Right cardiac atrium (tissue), 5 donors: ENCODE measurements at regions not wholly inside any gene's neighbourhood (a gene's known extent, or its start where the extent isn't known, plus 50 kb on each side); places are given as distances from the start of the nearest gene placed in this dataset.
A peak's percentile ranks its signal among the peaks of the same experiment; 100 is the strongest.

ENCODE experiments used
- ATAC-seq, 2 donors: fragments of 200-7000 bp; cut with Tn5 transposase; one replicate each; pipeline versions ENCODE4 v1.8.0 to v1.9.1; 2020; ENCODE audit warnings: moderate library complexity in 2 of 2, mild to moderate bottlenecking in 1 of 2
- DNase-seq, 3 donors: peaks; one replicate each; pipeline ENCODE4 v3.0.0-alpha.2; 2020
- H3K27ac ChIP-seq: one replicate; pipeline ENCODE4 v1.5.1; 2013; ENCODE audit warnings: mild to moderate bottlenecking, low read length, control low read depth, moderate library complexity
- H3K27me3 ChIP-seq: one replicate; pipeline ENCODE4 v1.6.1; 2013; ENCODE audit not compliant: control insufficient read depth, insufficient read depth
- H3K4me1 ChIP-seq: one replicate; pipeline ENCODE4 v1.6.1; 2013; ENCODE audit warnings: low read length; ENCODE audit not compliant: control insufficient read depth, insufficient read depth
- H3K4me3 ChIP-seq: one replicate; pipeline ENCODE4 v1.5.1; 2013; ENCODE audit warnings: low read length, control low read depth
- H3K9me3 ChIP-seq: one replicate; pipeline ENCODE4 v1.6.1; 2013; ENCODE audit warnings: low read length; ENCODE audit not compliant: control insufficient read depth
- WGBS: extraction: QIAGEN DNeasy Blood & Tissue Kit; methylation state at CpG from one replicate; pipeline ENCODE4 v1.1.7; 2013; 5-methylcytosine and 5-hydroxymethylcytosine counted together
- intact Hi-C, 4 donors: fragments of 100-400 bp; cut with DNase I; formaldehyde crosslinking; loops; one replicate each; pipeline versions ENCODE4 v1.11.0 to v1.14.0; 2022 to 2023
- donor health status: healthy with polysubstance abuse.
- donor health status: DM: no; HTN: yes; CAD: no.
- donor health status: DM: no; HTN: no; CAD: no.
- donor health status: DM: no; HTN: yes; CAD: no; lungs with severe emphysema.
- donor health status: DM: yes; HTN: yes; CAD: no.

DNA sequence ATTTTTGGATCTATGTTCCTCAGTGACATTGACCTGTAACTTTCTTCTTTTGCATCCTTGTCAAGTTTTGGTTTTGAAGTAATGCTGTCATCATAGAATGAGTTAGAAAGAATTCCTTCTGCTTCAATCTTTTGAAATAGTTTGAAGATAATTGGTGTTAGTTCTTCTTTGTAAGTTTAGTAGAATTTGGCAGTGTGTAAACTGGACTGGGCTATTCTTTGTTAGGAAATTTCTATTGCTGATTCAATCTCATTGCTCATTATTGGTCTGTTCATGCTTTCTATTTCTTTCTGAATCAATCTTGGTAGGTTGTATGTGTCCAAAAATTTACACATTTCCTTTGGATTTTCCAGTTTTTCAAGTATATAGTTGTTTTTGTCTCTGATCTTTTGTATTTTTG is 101.7 kb upstream of the SPRY2 start:
- Histone ChIP-seq H3K4me3 (no peak overlapping the region), H3K27ac (no peak overlapping the region), H3K4me1 (no peaks in the 10 kb centered on the region), H3K9me3 (no peaks in the 10 kb centered on the region), H3K27me3 (no peaks in the 10 kb centered on the region)
- DNase-seq: no peak
- intact Hi-C loops: no loop called here
- ATAC-seq: no peak

DNA sequence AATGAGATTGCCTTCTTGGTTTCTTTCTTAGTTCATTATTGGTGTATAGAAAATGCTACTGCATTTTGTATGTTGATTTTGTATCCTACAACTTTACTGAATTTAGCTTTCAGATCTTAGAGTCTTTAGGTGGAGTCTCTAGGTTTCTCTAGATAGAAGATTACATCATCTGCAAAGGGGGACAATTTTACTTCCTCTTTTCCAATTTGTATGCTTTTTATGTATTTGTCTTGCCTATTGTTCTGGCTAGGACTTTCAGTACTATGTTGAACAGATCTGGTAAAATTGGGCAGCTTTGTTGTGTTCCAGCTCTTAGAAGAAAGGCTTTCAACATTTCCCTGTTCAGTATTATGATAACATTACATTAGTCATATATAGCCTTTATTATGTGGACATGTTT is 101.0 kb upstream of the SPRY2 start:
- peaks cover 1% of the 10 kb centered on the region for H3K4me1 ChIP-seq
- intact Hi-C loops: no loop called here
- no peak for DNase-seq
- no peaks in the 10 kb centered on the region for H3K27me3 ChIP-seq
- H3K9me3 ChIP-seq: no peaks in the 10 kb centered on the region
- no peak overlapping the region for H3K27ac ChIP-seq
- no peak overlapping the region for H3K4me3 ChIP-seq
- ATAC-seq: no peak

DNA sequence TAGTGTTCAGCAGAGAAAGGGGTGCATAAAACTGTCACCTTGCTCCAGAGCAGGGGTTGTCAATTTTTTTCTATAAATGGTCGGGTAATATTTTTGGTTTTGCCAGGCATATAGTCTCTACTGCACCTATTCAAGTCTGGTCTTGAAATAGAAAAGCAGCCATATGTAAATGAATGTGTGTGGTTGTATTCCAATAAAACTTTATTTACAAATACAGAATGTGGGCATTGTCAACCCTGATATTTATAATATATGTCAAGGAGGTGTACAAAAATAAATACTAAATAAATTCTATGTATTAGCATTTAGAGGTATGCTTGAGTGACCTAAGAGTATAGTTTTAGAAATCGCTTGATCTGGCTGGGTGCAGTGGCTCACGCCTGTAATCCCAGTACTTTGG is 97.6 kb upstream of the SPRY2 start:
- intact Hi-C loops: no loop called here
- no peak for ATAC-seq
- no peak overlapping the region for H3K27ac ChIP-seq

GRCh38 chr13:80437231-80437630 is 96.3 kb upstream of the SPRY2 start:
- intact Hi-C loops: no loop called here

More for the DNA sequence above, 97.6 kb upstream of the SPRY2 start:
- Histone ChIP-seq H3K4me1 (peaks cover 1% of the 10 kb centered on the region), H3K4me3 (no peak overlapping the region), H3K9me3 (no peaks in the 10 kb centered on the region), H3K27me3 (no peaks in the 10 kb centered on the region)
- WGBS: 96% methylated on average over 3 of the region's 3 CpGs
- no peak for DNase-seq

DNA sequence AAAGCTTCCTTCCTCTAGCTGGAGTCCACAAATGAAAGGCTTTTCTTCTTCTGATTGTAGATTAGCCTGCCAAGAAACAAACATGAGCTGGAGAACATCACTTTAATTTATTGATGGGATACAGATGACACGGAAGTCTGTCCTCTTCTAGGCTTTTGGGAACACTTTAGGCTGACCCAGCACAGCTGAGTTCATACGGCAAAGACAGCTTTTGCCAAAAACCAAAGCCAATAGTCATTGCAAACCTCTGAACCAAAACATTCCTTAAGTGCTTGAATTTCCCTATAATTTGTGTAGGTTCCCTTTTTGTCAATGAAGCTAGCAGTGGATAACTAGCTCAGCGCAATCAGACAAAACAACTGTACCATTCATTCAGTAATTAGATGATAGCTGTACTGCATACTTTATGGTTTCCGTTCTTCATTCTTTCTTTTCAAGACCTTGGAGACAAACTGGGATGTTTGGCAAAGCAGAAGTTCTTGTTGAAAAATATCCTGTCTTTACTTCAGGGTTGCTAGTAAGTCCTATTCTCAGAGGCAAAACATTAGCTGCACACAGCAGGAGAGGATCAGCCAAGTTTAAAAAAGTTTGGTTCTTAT is 95.7 kb upstream of the SPRY2 start:
- ATAC-seq (peak; percentile 64 to 88), DNase-seq (no peak)
- WGBS: 39% methylated on average over 4 of the region's 4 CpGs
- no peaks in the 10 kb centered on the region for H3K9me3 ChIP-seq
- intact Hi-C loops: no loop called here
- H3K4me1 ChIP-seq: peaks cover 1% of the 10 kb centered on the region
- H3K4me3 ChIP-seq: no peak overlapping the region
- H3K27me3 ChIP-seq: no peaks in the 10 kb centered on the region
- no peak overlapping the region for H3K27ac ChIP-seq

More at GRCh38 chr13:80437231-80437630, 96.3 kb upstream of the SPRY2 start:
- H3K27me3 ChIP-seq: no peaks in the 10 kb centered on the region
- ATAC-seq (no peak), DNase-seq (no peak)
- no peaks in the 10 kb centered on the region for H3K9me3 ChIP-seq
- no peak overlapping the region for H3K27ac ChIP-seq
- peaks cover 1% of the 10 kb centered on the region for H3K4me1 ChIP-seq
- 49% methylated on average over 1 of the region's 1 CpG for WGBS
- no peak overlapping the region for H3K4me3 ChIP-seq

DNA sequence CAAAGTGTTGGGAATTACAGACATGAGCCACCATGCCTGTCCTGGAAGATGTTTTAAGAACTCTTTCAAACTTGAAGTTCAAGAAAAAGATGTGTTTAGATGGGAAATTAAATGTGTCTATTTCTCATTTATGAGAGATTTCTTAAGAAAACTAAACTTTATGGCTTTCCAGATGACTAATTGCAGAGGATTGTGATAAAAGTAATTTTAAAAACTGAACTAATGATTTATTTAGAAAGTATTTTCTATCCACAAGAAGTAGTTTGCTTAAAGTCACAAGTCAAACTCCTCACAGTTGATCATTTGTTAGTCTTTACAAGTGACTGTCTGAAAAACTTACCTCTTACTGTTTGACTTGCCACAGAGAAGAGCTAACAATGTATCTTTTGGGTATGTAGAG is 89.6 kb upstream of the SPRY2 start:
- Histone ChIP-seq H3K27me3 (no peaks in the 10 kb centered on the region), H3K27ac (no peak overlapping the region), H3K4me1 (no peaks in the 10 kb centered on the region), H3K4me3 (no peak overlapping the region), H3K9me3 (no peaks in the 10 kb centered on the region)
- DNase-seq (no peak), ATAC-seq (no peak)
- intact Hi-C loops: no loop called here

DNA sequence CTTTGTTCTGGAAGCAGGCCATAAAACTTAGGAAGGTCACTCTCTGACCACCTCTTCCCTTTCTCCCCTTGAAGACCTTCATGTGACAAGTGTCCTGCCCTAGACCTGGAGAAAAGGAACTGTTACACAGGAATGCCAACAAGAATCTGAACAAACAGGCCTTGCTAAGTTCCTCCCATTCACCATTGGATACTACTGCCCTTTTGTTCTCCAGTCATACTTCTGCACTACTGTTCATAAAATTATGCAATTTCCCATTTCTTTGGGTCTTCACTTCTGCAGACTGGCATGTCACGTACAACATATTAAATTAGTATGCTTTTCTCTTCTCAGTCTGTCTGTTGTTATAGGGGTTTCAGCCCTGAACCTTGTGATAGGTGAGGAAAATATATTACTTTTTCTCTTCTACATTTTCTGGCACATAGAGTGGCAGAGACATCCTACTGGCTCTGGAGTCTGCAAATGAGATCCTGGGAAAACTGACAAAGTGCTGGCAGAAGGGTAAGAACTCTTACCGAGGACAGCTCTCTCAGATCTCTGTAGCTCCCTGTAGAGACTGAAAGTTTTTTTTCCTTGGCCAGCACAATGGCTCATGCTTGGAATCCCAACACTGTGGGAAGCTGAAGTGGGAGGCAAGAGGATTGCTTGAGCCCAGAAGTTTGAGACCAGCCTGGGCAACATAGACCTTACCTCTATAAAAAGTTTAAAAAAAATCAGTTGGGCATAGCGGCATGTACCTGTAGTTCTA is 87.6 kb upstream of the SPRY2 start:
- 65% methylated on average over 3 of the region's 3 CpGs for WGBS
- ATAC-seq: no peak
- DNase-seq: no peak

GRCh38 chr13:80419416-80419815 is 78.5 kb upstream of the SPRY2 start:
- peaks cover 1% of the 10 kb centered on the region for H3K4me1 ChIP-seq
- ATAC-seq: no peak
- 76% methylated on average over 2 of the region's 2 CpGs for WGBS

More for the DNA sequence above, 87.6 kb upstream of the SPRY2 start:
- no peak overlapping the region for H3K27ac ChIP-seq
- H3K4me1 ChIP-seq: no peaks in the 10 kb centered on the region
- H3K4me3 ChIP-seq: no peak overlapping the region
- no peaks in the 10 kb centered on the region for H3K27me3 ChIP-seq
- intact Hi-C loops: no loop called here
- no peaks in the 10 kb centered on the region for H3K9me3 ChIP-seq

DNA sequence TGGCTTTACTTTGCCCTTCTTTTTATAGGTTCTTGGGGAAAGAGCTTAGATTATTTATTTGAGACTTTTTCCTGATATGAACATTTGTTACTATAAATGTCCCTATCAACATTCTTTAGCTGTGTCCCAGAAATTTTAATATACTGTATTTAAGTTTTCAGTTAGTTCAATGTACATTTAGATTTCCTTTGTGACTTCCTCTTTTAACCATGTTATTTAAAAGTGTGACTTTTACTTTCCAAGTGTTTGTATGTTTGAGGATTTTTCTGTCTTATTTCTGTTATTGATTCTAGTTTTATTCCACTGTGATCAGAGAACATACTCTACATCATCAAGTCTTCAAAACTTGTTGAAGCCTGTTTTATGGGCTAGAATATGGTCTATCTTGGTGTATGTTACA is 72.7 kb upstream of the SPRY2 start:
- ATAC-seq (no peak), DNase-seq (no peak)
- Histone ChIP-seq H3K9me3 (no peaks in the 10 kb centered on the region), H3K27me3 (no peaks in the 10 kb centered on the region), H3K4me1 (no peaks in the 10 kb centered on the region), H3K4me3 (no peak overlapping the region), H3K27ac (no peak overlapping the region)
- intact Hi-C loops: no loop called here

More at GRCh38 chr13:80419416-80419815, 78.5 kb upstream of the SPRY2 start:
- intact Hi-C loops: no loop called here
- Histone ChIP-seq H3K4me3 (no peak overlapping the region), H3K9me3 (no peaks in the 10 kb centered on the region), H3K27me3 (no peaks in the 10 kb centered on the region), H3K27ac (no peak overlapping the region)
- no peak for DNase-seq

DNA sequence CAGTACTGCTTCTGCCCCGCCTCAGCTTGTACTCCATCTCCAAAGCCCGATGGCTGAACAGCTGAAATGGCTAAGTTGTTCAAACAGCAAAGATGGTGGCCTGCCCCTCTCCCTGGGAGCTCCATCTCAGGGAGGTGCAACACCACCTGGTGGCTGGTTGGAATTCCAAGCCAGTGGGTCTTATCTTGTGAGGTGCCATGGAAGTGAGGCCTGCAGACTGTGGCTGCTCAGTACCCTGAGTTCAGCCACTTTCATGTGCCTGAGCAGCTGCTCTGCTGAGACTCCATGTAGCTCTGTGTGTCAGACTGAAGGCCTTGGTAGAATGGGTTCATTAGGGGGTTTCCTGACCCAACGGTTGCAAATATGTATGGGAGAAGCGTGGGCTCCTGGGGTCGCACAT is 67.3 kb upstream of the SPRY2 start:
- no peak overlapping the region for H3K27ac ChIP-seq
- no peak for DNase-seq
- 84% methylated on average over 5 of the region's 5 CpGs for WGBS
- H3K4me1 ChIP-seq: no peaks in the 10 kb centered on the region
- no peaks in the 10 kb centered on the region for H3K27me3 ChIP-seq
- no peak for ATAC-seq
- no peak overlapping the region for H3K4me3 ChIP-seq
- H3K9me3 ChIP-seq: no peaks in the 10 kb centered on the region
- intact Hi-C loops: no loop called here

DNA sequence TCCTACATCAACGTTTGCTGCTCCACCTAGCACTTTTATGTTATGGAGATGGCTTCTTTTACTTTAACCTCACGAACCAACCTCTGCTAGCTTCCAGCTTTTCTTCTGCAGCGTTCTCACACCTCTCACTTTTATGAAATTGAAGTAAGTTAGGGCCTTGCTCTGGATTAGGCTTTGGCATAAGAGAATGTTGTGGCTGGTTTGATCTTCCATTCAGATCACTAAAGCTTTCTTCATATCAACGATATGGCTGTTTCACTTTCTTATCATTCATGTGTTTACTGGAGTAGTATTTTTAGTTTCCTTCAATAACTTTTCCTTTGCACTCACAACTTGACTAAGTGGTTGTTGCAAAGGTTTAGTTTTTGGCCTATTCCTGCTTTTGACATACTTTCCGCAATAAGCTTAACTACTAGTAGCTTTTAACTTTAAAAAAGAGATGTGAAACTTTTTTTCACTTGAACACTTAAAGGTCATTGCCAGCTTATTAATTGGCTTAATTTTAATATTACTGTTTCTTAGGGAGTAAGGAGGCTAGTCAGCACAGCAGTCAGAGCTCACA is 60.0 kb upstream of the SPRY2 start:
- no peak overlapping the region for H3K27ac ChIP-seq
- no peaks in the 10 kb centered on the region for H3K4me1 ChIP-seq
- intact Hi-C loops: no loop called here
- whole genome bisulfite sequencing: 70% methylated on average over 5 of the region's 5 CpGs
- H3K27me3 ChIP-seq: no peaks in the 10 kb centered on the region
- no peaks in the 10 kb centered on the region for H3K9me3 ChIP-seq
- no peak for DNase-seq
- ATAC-seq: no peak
- H3K4me3 ChIP-seq: no peak overlapping the region
